B cell (primary cell): ENCODE measurements at regions not wholly inside any gene's neighbourhood (a gene's known extent, or its start where the extent isn't known, plus 50 kb on each side); places are given as distances from the start of the nearest gene placed in this dataset.

Experiments used
- ATAC-seq: fragments of 200-7000 bp; cut with Tn5 transposase; one replicate; pipeline ENCODE4 v1.10.0; 2021; ENCODE audit warnings: low read depth, mild to moderate bottlenecking, moderate number of reproducible peaks, moderate library complexity
- CTCF ChIA-PET: fragments of 350-600 bp; sonication (Branson Sonifier 250); formaldehyde crosslinking; loops from one replicate; lab custom pipeline; 2021; ENCODE audit warnings: antibody characterized with exemption, inconsistent platforms; lab: Charles Lee
- POLR2A ChIA-PET: fragments of 350-600 bp; sonication (Branson Sonifier 250); formaldehyde crosslinking; loops from one replicate; lab custom pipeline; 2021; ENCODE audit warnings: antibody characterized with exemption; lab: Charles Lee
- DNase-seq: peaks from one replicate; pipeline ENCODE4 v3.0.0; 2013
- H2AFZ ChIP-seq: 2 replicates; pipeline ENCODE4 v1.6.1; 2012; ENCODE audit warnings: mild to moderate bottlenecking, low read depth, low read length; ENCODE audit not compliant: insufficient read depth, poor library complexity, severe bottlenecking
- H3K27ac ChIP-seq, 2 donors: 1 replicate in 1 of 2; 2 replicates in 1 of 2; pipeline ENCODE4 v1.5.1; 2012 to 2013; ENCODE audit warnings: low read length in 2 of 2, mild to moderate bottlenecking in 2 of 2, moderate library complexity in 1 of 2
- H3K27me3 ChIP-seq, 4 experiments: fragments of 200-600 bp in 1 of 4; sonication (generic) in 1 of 4; replicated peaks in 1 of 4; 1 replicate in 2 of 4; 2 replicates in 2 of 4; pipeline versions ENCODE4 v1.6.1 to v1.7.0; 2013 to 2016; ENCODE audit warnings: low read length in 3 of 4, mild to moderate bottlenecking in 2 of 4, mixed read lengths in 1 of 4, moderate library complexity in 1 of 4; ENCODE audit not compliant: insufficient read depth in 4 of 4, control insufficient read depth in 3 of 4; ENCODE audit errors: control extremely low read depth in 1 of 4
- H3K36me3 ChIP-seq, 2 experiments: replicated peaks in 1 of 2; 1 replicate in 1 of 2; 2 replicates in 1 of 2; pipeline versions ENCODE4 v1.6.1 to v1.7.1; 2013; ENCODE audit warnings: low read length in 1 of 2; ENCODE audit not compliant: insufficient read depth in 2 of 2, control insufficient read depth in 1 of 2; ENCODE audit errors: control extremely low read depth in 1 of 2, extremely low read depth in 1 of 2
- H3K4me1 ChIP-seq, 2 donors: fragments of 200-600 bp in 1 of 2; sonication (generic) in 1 of 2; 1 replicate in 1 of 2; 2 replicates in 1 of 2; pipeline versions ENCODE4 v1.5.1 to v1.6.1; 2013 to 2017; ENCODE audit warnings: low read length in 2 of 2; ENCODE audit not compliant: control insufficient read depth in 2 of 2, insufficient read depth in 2 of 2
- H3K4me2 ChIP-seq: replicated peaks from 2 replicates; pipeline ENCODE3; 2012; ENCODE audit warnings: mild to moderate bottlenecking, low read depth, low read length; ENCODE audit not compliant: poor library complexity, severe bottlenecking
- H3K4me3 ChIP-seq, 5 experiments: fragments of 200-600 bp in 1 of 5; sonication (generic) in 1 of 5; 1 replicate in 3 of 5; 2 replicates in 2 of 5; pipeline versions ENCODE4 v1.5.1 to v1.7.0; 2011 to 2016; ENCODE audit warnings: low read length in 4 of 5, mild to moderate bottlenecking in 4 of 5, low read depth in 2 of 5, control low read depth in 1 of 5, moderate library complexity in 1 of 5; ENCODE audit not compliant: insufficient read depth in 1 of 5; ENCODE audit errors: control extremely low read depth in 1 of 5, extremely low read depth in 1 of 5
- H3K79me2 ChIP-seq: fragments of 200-600 bp; sonication (generic); one replicate; pipeline ENCODE4 v1.6.0; 2016; ENCODE audit warnings: low read length; ENCODE audit not compliant: control insufficient read depth, insufficient read depth
- H3K9ac ChIP-seq: fragments of 200-600 bp; sonication (generic); 2 replicates; pipeline ENCODE4 v1.6.1; 2017; ENCODE audit warnings: mild to moderate bottlenecking, low read length, moderate library complexity
- H3K9me3 ChIP-seq, 3 donors: one replicate each; pipeline versions ENCODE4 v1.6.1 to v1.7.1; 2013; ENCODE audit warnings: low read length in 2 of 3; ENCODE audit not compliant: control insufficient read depth in 2 of 3, insufficient read depth in 1 of 3; ENCODE audit errors: control extremely low read depth in 1 of 3
- H4K20me1 ChIP-seq: 2 replicates; pipeline ENCODE4 v1.6.0; 2012; ENCODE audit warnings: mild to moderate bottlenecking, low read length; ENCODE audit not compliant: insufficient read depth, control insufficient read depth, poor library complexity, severe bottlenecking
- H3K27ac Mint-ChIP-seq: one replicate; pipeline ENCODE4 v1.8.0; 2021; ENCODE audit warnings: mixed read lengths
- H3K27me3 Mint-ChIP-seq: one replicate; pipeline ENCODE4 v1.8.0; 2021; ENCODE audit warnings: mixed read lengths
- H3K4me1 Mint-ChIP-seq: one replicate; pipeline ENCODE4 v1.8.0; 2021; ENCODE audit warnings: mixed read lengths
- H3K4me3 Mint-ChIP-seq: one replicate; pipeline ENCODE4 v1.8.0; 2021; ENCODE audit warnings: mixed read lengths
- H3K9me3 Mint-ChIP-seq: one replicate; pipeline ENCODE4 v1.8.0; 2022; ENCODE audit warnings: mixed read lengths; ENCODE audit not compliant: insufficient read depth
- EZH2 ChIP-seq: IDR thresholded peaks from 2 replicates; pipeline ENCODE4 v1.6.1; 2012; ENCODE audit warnings: borderline replicate concordance, low read depth, mild to moderate bottlenecking, moderate library complexity, low read length; ENCODE audit not compliant: insufficient read depth, poor library complexity, severe bottlenecking
- WGBS: methylation state at CpG from one replicate; pipeline ENCODE4 v1.1.5; 2013; ENCODE audit warnings: missing lambda C conversion rate; ENCODE audit not compliant: insufficient coverage; 5-methylcytosine and 5-hydroxymethylcytosine counted together
- intact Hi-C: fragments of 100-400 bp; cut with micrococcal nuclease; formaldehyde crosslinking; loops from one replicate; pipeline ENCODE4 v1.10.0; 2022
- TF ChIP-seq, protein P1 (sequence below): fragments of 200-600 bp; IDR thresholded peaks from one replicate; pipeline ENCODE4 v1.8.0; 2022; ENCODE audit warnings: antibody characterized with exemption, mild to moderate bottlenecking

DNA sequence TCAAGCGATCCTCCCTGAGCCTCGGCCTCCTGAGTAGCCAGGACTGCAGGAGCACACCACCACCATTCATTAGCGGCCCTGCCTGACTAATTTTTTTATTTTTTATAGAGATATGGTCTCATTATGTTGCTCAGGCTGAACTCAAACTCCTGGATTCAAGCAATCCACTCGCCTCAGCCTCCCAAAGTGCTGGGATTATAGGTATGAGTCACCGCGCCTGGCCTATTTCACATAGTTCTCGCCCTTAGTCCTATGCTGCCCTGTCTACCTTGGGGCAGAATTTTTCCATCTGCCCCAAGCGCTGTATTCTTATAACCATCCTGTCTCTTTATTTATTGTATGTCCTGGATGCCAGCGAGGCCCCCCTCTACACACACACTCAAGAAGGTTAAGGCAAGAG is 50.9 kb upstream of the BCL2L14 start:
- no peaks in the 10 kb centered on the region for H3K27me3 ChIP-seq
- H3K4me1 ChIP-seq: peaks cover 26 to 27% of the 10 kb centered on the region in 2 donors
- H2AFZ ChIP-seq: no peak overlapping the region
- Mint-ChIP-seq H3K27ac (no peak overlapping the region), H3K4me1 (peaks cover 36% of the 10 kb centered on the region), H3K9me3 (no peaks in the 10 kb centered on the region), H3K4me3 (no peak overlapping the region), H3K27me3 (no peaks in the 10 kb centered on the region)
- DNase-seq: no peak
- 100% methylated on average over 1 of the region's 9 CpGs for WGBS
- CTCF ChIA-PET: no interaction called here
- no peaks in the 10 kb centered on the region for H3K79me2 ChIP-seq
- no peak for TF ChIP-seq EZH2
- TF ChIP-seq, protein P1, sequence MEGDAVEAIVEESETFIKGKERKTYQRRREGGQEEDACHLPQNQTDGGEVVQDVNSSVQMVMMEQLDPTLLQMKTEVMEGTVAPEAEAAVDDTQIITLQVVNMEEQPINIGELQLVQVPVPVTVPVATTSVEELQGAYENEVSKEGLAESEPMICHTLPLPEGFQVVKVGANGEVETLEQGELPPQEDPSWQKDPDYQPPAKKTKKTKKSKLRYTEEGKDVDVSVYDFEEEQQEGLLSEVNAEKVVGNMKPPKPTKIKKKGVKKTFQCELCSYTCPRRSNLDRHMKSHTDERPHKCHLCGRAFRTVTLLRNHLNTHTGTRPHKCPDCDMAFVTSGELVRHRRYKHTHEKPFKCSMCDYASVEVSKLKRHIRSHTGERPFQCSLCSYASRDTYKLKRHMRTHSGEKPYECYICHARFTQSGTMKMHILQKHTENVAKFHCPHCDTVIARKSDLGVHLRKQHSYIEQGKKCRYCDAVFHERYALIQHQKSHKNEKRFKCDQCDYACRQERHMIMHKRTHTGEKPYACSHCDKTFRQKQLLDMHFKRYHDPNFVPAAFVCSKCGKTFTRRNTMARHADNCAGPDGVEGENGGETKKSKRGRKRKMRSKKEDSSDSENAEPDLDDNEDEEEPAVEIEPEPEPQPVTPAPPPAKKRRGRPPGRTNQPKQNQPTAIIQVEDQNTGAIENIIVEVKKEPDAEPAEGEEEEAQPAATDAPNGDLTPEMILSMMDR: no peak
- no peaks in the 10 kb centered on the region for H4K20me1 ChIP-seq
- no peak overlapping the region for H3K4me2 ChIP-seq
- ATAC-seq: no peak
- H3K9ac ChIP-seq: no peak overlapping the region
- POLR2A ChIA-PET: interaction anchor here (0.5 kb wide), 1 partner anchor 252 kb away, joined by 5 read pairs; no protein-coding TSS in a partner anchor
- no peaks in the 10 kb centered on the region for H3K36me3 ChIP-seq
- no peak overlapping the region for H3K4me3 ChIP-seq
- no peaks in the 10 kb centered on the region for H3K9me3 ChIP-seq
- intact Hi-C loops: loop anchor here (1.0 to 10.0 kb wide), 2 partner anchors 10 to 265 kb away; no protein-coding TSS in a partner anchor
- no peak overlapping the region for H3K27ac ChIP-seq

DNA sequence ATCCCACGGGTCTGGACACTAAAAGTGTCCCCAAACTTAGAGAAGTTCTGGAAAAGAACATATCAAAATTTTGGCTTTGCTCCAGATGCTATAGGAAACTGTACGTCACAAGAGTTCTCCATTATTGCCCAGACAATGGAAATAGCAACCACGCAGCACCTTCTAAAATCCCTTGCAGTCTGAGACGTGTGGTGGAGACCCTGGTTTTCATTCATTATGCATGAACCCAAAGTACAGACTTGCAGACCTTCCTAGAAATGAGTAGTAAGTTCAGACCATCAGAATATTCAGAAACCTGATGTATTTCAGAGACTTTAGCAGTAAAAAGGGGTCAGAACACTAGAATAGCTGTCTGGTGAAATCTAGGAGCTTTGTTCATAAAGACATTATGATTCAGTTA is 50.0 kb upstream of the BCL2L14 start:
- H2AFZ ChIP-seq: no peak overlapping the region
- Mint-ChIP-seq H3K4me1 (peaks cover 41% of the 10 kb centered on the region), H3K27ac (no peak overlapping the region), H3K4me3 (no peak overlapping the region), H3K27me3 (no peaks in the 10 kb centered on the region), H3K9me3 (no peaks in the 10 kb centered on the region)
- H3K9me3 ChIP-seq: no peaks in the 10 kb centered on the region
- ChIA-PET POLR2A (no interaction called here), CTCF (interaction anchor here (2.0 kb wide), 1 partner anchor 12 kb away, joined by 12 read pairs; no protein-coding TSS in a partner anchor)
- H3K36me3 ChIP-seq: no peaks in the 10 kb centered on the region
- H3K9ac ChIP-seq: no peak overlapping the region
- 90% methylated on average over 1 of the region's 4 CpGs for WGBS
- peaks cover 33 to 35% of the 10 kb centered on the region in 2 donors for H3K4me1 ChIP-seq
- ATAC-seq (no peak), DNase-seq (no peak)
- no peak overlapping the region for H3K4me2 ChIP-seq
- no peaks in the 10 kb centered on the region for H4K20me1 ChIP-seq
- H3K79me2 ChIP-seq: no peaks in the 10 kb centered on the region
- H3K27ac ChIP-seq: no peak overlapping the region
- H3K27me3 ChIP-seq: no peaks in the 10 kb centered on the region
- no peak overlapping the region for H3K4me3 ChIP-seq
- TF ChIP-seq, protein P1: no peak
- TF ChIP-seq EZH2: no peak
- intact Hi-C loops: loop anchor here (1.0 kb wide), 1 partner anchor 10 kb away; no protein-coding TSS in a partner anchor
